ENCODE measurements at regions not wholly inside any gene's neighbourhood (a gene's known extent, or its start where the extent isn't known, plus 50 kb on each side); places are given as distances from the start of the nearest gene placed in this dataset.

- no peak for TF ChIP-seq CTCF (IDR thresholded peaks at IDR 0.05; ENCODE audit: poor library complexity, severe bottlenecking)
- no peak for ATAC-seq (ENCODE audit: low read depth)
- Histone ChIP-seq H3K27ac (ENCODE audit: poor library complexity, severe bottlenecking) (no peak overlapping the region), H3K4me1 (ENCODE audit: insufficient read depth, poor library complexity, severe bottlenecking) (no peaks in the 10 kb centered on the region), H3K9me3 (ENCODE audit: severe bottlenecking) (no peaks in the 10 kb centered on the region), H3K36me3 (ENCODE audit: low read depth) (no peaks in the 10 kb centered on the region), H3K27me3 (ENCODE audit: insufficient read depth, poor library complexity, severe bottlenecking) (no peaks in the 10 kb centered on the region), H3K4me3 (ENCODE audit: severe bottlenecking) (no peak overlapping the region)
- DNase-seq (ENCODE audit: low spot score): no peak
Observed at GRCh38 chrX:51437521-51437920, 58.9 kb downstream of the NUDT11 start.

DNA sequence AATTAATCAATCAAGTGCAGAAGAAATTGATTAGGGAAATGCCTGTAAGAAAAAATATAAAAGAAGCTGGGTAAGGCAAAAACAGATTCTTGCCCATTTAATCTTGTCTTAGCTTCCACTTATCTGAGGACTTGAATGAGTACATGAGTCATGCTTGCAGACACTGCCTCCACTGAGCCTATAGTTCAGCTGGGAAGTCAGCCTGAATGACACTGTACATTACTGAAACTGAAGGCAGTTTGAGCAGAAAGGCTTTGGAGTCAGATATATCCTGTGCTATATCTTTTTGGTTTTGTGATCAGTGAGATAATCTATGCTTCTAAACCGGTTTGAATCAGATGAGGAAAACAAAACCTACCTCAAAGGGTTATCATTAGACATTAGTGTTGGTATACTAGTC lies 61.3 kb downstream of the NUDT11 start:
- Histone ChIP-seq H3K4me3 (ENCODE audit: severe bottlenecking) (no peak overlapping the region), H3K36me3 (ENCODE audit: low read depth) (no peaks in the 10 kb centered on the region), H3K27ac (ENCODE audit: poor library complexity, severe bottlenecking) (no peak overlapping the region), H3K9me3 (ENCODE audit: severe bottlenecking) (no peaks in the 10 kb centered on the region), H3K27me3 (ENCODE audit: insufficient read depth, poor library complexity, severe bottlenecking) (no peaks in the 10 kb centered on the region), H3K4me1 (ENCODE audit: insufficient read depth, poor library complexity, severe bottlenecking) (no peaks in the 10 kb centered on the region)
- TF ChIP-seq CTCF (IDR thresholded peaks at IDR 0.05; ENCODE audit: poor library complexity, severe bottlenecking): no peak
- ATAC-seq (ENCODE audit: low read depth) (no peak), DNase-seq (ENCODE audit: low spot score) (no peak)

DNA sequence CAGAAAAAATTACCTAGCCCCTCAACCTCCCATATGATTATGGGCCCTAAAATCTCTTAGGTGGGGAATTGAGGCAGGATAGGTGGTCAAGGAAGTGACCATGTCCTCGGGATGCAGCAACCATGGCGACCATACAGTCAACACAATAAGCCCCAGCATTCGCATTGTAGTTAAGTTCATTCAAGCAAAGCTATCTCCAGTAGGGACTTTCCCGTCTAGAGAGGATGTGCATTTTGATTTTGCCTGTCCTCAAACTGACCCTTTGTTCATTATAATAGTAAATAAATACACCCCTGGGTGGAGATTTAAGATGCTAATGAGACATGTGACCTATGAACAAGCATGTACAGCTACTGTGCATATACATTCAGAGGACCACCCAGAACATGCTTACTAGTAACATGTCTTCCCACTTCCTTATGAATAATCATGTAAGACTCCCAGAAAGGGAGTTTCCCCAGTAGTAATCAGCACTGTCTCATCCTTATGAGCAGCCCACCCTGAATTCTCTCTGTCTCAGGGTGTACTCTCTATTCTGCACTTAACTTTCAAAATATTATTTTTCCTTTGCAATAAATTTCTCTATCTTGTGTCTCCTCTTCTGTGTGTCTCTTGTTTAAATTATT lies 74.3 kb downstream of the NUDT11 start:
- TF ChIP-seq CTCF (IDR thresholded peaks at IDR 0.05; ENCODE audit: poor library complexity, severe bottlenecking): no peak

GRCh38 chrX:51420610-51421009 lies 75.8 kb downstream of the NUDT11 start:
- peak; percentile 62 for TF ChIP-seq CTCF (IDR thresholded peaks at IDR 0.05; ENCODE audit: poor library complexity, severe bottlenecking)
- DNase-seq (ENCODE audit: low spot score): no peak
- Histone ChIP-seq H3K27ac (ENCODE audit: poor library complexity, severe bottlenecking) (no peak overlapping the region), H3K27me3 (ENCODE audit: insufficient read depth, poor library complexity, severe bottlenecking) (no peaks in the 10 kb centered on the region), H3K9me3 (ENCODE audit: severe bottlenecking) (no peaks in the 10 kb centered on the region), H3K4me1 (ENCODE audit: insufficient read depth, poor library complexity, severe bottlenecking) (no peaks in the 10 kb centered on the region), H3K4me3 (ENCODE audit: severe bottlenecking) (no peak overlapping the region), H3K36me3 (ENCODE audit: low read depth) (no peaks in the 10 kb centered on the region)
- ATAC-seq (ENCODE audit: low read depth): no peak

More for the DNA sequence above, 74.3 kb downstream of the NUDT11 start:
- DNase-seq (ENCODE audit: low spot score) (no peak), ATAC-seq (ENCODE audit: low read depth) (no peak)
- H3K4me1 ChIP-seq (ENCODE audit: insufficient read depth, poor library complexity, severe bottlenecking): no peaks in the 10 kb centered on the region
- no peaks in the 10 kb centered on the region for H3K27me3 ChIP-seq (ENCODE audit: insufficient read depth, poor library complexity, severe bottlenecking)
- no peak overlapping the region for H3K27ac ChIP-seq (ENCODE audit: poor library complexity, severe bottlenecking)
- no peaks in the 10 kb centered on the region for H3K36me3 ChIP-seq (ENCODE audit: low read depth)
- H3K4me3 ChIP-seq (ENCODE audit: severe bottlenecking): no peak overlapping the region
- H3K9me3 ChIP-seq (ENCODE audit: severe bottlenecking): no peaks in the 10 kb centered on the region

DNA sequence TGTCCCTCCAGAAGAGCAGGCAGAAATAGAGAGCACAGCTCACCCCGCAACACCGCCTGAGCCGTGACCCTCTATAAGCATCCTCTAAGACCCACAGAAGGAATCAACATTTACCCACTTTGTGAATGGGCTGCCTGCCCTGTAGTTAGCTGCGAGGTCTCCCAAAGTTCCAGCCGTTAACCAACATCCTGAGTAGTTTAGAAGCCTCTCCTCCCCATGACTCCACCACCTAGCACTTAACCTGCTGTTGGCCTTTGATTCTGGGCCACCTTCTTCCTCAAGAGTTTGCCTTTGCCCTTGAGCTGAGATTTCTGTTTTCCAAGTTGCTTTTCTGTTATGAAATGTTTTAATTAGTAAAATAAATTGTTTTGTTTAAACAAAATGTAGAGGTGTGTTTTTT lies 75.8 kb downstream of the NUDT10 start:
- H3K9me3 ChIP-seq (ENCODE audit: severe bottlenecking): no peaks in the 10 kb centered on the region
- DNase-seq (ENCODE audit: low spot score) (no peak), ATAC-seq (ENCODE audit: low read depth) (no peak)
- H3K27me3 ChIP-seq (ENCODE audit: insufficient read depth, poor library complexity, severe bottlenecking): no peaks in the 10 kb centered on the region
- no peak overlapping the region for H3K27ac ChIP-seq (ENCODE audit: poor library complexity, severe bottlenecking)
- no peaks in the 10 kb centered on the region for H3K4me1 ChIP-seq (ENCODE audit: insufficient read depth, poor library complexity, severe bottlenecking)
- no peaks in the 10 kb centered on the region for H3K36me3 ChIP-seq (ENCODE audit: low read depth)
- TF ChIP-seq CTCF (IDR thresholded peaks at IDR 0.05; ENCODE audit: poor library complexity, severe bottlenecking): no peak
- H3K4me3 ChIP-seq (ENCODE audit: severe bottlenecking): no peak overlapping the region
